Fibroblast of villous mesenchyme (primary cell): ENCODE measurements at regions not wholly inside any gene's neighbourhood (a gene's known extent, or its start where the extent isn't known, plus 50 kb on each side); places are given as distances from the start of the nearest gene placed in this dataset.
A peak's percentile ranks its signal among the peaks of the same experiment; 100 is the strongest.

ENCODE experiments used
- DNase-seq: peaks from one replicate; pipeline ENCODE4 v3.0.0-alpha.2; 2010; ENCODE audit warnings: low read depth
- H3K4me3 ChIP-seq: 2 replicates; pipeline ENCODE4 v1.5.1; 2011; ENCODE audit warnings: low read depth, mild to moderate bottlenecking, low read length
- TF ChIP-seq, protein P1 (sequence below): IDR thresholded peaks from 2 replicates; pipeline ENCODE4 v1.5.1; 2012; ENCODE audit warnings: low read depth, mild to moderate bottlenecking, low read length; ENCODE audit not compliant: insufficient read depth

DNA sequence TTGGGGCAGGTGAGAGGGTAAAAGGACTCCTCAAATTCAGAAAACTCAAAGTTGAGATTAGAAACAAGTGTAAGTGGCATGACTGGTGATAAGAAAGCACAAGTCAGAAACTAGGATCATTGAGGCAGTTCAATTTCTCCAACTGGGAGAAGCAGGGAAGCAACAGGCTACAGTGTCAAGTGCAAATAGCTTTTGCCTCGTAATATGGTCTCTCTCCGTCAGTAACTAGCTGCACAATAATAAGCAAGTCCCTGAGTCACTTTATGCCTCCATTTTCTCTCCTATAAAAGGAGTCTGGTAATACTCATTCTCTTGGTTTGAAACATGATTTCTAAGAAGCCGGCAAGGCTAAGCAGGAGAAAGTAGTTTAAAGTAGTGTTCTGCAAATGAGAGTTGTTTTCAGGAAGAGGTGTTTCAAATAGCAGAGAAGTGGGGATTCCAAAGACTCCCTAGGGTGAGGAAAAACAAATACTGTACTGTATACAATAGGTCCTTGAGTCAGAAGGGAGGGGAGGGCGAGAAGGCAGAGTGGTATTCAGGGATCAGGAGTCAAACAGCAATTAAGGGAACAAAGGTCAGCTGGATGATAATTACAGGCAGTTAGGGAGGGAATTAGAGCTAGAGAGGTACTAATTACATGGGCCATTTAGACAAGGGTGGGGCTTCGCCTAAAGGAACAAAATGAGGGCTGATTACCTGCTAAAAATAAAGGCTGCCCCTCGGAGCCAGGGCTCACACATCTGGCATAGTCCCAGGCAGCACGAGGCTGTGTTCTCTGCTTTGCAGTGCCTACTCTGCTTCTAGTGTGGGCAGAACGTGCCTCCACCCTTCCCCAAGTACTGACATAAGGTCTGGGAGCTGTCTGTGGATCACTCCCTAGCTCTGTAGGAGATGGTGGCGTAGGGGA lies 96.0 kb upstream of the BDNF start:
- H3K4me3 ChIP-seq = no peak overlapping the region
- TF ChIP-seq, protein P1, sequence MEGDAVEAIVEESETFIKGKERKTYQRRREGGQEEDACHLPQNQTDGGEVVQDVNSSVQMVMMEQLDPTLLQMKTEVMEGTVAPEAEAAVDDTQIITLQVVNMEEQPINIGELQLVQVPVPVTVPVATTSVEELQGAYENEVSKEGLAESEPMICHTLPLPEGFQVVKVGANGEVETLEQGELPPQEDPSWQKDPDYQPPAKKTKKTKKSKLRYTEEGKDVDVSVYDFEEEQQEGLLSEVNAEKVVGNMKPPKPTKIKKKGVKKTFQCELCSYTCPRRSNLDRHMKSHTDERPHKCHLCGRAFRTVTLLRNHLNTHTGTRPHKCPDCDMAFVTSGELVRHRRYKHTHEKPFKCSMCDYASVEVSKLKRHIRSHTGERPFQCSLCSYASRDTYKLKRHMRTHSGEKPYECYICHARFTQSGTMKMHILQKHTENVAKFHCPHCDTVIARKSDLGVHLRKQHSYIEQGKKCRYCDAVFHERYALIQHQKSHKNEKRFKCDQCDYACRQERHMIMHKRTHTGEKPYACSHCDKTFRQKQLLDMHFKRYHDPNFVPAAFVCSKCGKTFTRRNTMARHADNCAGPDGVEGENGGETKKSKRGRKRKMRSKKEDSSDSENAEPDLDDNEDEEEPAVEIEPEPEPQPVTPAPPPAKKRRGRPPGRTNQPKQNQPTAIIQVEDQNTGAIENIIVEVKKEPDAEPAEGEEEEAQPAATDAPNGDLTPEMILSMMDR = no peak
- DNase-seq = no peak

DNA sequence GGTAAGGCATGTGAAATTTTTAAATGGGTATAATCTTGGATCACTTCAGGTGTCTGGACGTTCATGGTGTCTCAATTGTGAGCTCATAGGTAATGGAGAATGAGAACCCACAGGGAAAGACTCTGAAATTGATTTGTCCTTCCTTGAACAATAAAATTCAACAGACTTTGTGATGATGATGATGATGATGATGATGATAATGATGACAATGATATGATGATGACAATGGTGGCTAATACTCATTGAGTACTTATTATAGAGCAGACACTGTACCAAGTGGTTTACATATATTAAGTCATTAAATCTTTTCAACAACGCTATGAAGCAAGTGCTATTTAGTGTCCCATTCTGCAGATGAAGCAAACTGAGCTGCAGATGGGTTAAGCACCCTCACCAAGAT lies 86.6 kb upstream of the BDNF start:
- TF ChIP-seq, protein P1 = no peak

DNA sequence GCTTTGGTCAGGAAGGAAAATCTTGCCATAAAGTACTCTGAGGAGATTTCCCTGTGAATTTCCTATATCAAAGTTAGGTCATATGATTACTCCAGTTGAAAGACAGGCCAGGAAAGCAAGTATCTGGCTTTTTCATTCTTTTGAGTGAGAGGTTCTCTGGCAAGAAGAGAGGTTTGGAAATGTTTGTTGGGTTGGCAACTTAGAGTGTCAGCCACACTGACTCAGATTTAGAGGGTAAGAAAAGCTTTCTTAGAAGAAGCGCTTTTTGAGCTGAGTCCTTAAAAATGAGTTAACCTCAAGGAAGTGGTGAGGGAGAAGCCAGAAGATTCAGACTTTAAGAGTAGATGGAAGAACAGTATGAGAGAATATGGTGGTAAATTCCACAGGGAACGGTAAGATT lies 86.1 kb upstream of the BDNF start:
- TF ChIP-seq, protein P1 = no peak
- no peak for DNase-seq

More for the DNA sequence above, 86.6 kb upstream of the BDNF start:
- no peak for DNase-seq
- no peak overlapping the region for H3K4me3 ChIP-seq

DNA sequence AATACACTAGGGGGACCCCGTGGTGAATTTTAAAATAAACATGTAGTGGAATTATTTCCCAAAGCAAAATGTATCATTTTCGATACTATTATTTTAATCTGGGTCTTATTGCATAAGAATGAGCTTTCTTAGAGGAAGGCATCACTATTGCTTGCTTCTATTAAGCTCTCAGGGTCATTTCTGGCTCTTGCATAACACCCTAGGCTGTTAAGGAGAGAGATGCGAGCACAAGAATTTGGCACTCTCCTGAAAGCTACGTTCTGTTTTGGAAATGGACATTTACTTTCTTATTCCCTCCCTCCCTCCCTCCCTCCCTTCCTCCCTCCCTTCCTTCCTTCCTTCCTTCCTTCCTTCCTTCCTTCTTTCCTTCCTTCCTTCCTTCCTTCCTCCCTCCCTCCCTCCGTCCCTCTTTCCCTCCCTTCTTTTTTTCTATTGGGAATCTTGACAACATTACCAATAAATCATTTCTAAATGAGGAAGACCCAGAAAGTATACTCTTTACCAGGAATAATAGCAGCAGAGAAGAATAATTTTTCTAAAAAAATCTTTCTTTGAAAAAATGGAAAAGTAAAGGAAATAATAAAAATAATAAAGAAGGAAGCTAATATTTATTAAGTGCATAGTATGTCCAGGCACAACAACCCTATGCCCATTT lies 83.6 kb upstream of the BDNF start:
- no peak overlapping the region for H3K4me3 ChIP-seq
- TF ChIP-seq, protein P1 = no peak
- peak; percentile 15 for DNase-seq

More for the DNA sequence above, 86.1 kb upstream of the BDNF start:
- no peak overlapping the region for H3K4me3 ChIP-seq

GRCh38 chr11:27777033-27777432 lies 76.8 kb upstream of the BDNF start:
- no peak for DNase-seq
- TF ChIP-seq, protein P1 = no peak
- no peak overlapping the region for H3K4me3 ChIP-seq

DNA sequence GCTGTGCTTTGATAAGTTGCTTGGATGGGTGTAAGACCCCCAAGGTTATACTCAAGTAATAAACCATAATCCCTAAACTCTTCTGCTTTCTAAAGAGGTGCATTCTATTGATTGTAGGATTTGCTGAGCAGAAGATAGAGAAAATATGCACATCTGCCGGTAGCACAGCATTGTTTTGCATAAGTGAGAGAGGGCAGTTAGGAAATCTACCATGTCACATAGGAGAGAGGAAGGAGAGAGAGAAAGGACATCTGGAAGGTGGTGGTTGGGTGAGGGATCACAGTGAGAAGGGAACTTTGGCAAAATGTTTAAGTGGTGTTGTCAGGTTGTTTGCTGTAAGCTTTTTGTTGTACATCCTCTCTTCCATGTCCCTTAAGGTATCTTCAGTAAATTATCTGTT lies 73.6 kb upstream of the BDNF start:
- no peak overlapping the region for H3K4me3 ChIP-seq
- no peak for DNase-seq
- TF ChIP-seq, protein P1 = no peak
